ENCODE measurements at regions not wholly inside any gene's neighbourhood (a gene's known extent, or its start where the extent isn't known, plus 50 kb on each side); places are given as distances from the start of the nearest gene placed in this dataset.

GRCh38 chr6:14630016-14630415 lies 512.4 kb downstream of the CD83 start (continued):
- no peak for TF ChIP-seq PREB (CRISPR knock-in tag; IDR thresholded peaks at IDR 0.05; ENCODE audit: borderline replicate concordance)
- no peak for TF ChIP-seq TP53 (CRISPR knock-in tag; IDR thresholded peaks at IDR 0.05)
- TF ChIP-seq, protein P1, sequence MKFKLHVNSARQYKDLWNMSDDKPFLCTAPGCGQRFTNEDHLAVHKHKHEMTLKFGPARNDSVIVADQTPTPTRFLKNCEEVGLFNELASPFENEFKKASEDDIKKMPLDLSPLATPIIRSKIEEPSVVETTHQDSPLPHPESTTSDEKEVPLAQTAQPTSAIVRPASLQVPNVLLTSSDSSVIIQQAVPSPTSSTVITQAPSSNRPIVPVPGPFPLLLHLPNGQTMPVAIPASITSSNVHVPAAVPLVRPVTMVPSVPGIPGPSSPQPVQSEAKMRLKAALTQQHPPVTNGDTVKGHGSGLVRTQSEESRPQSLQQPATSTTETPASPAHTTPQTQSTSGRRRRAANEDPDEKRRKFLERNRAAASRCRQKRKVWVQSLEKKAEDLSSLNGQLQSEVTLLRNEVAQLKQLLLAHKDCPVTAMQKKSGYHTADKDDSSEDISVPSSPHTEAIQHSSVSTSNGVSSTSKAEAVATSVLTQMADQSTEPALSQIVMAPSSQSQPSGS (CRISPR knock-in tag; IDR thresholded peaks at IDR 0.05; ENCODE audit: borderline replicate concordance, low read depth): no peak
- no peak for TF ChIP-seq ZNF532 (CRISPR knock-in tag; IDR thresholded peaks at IDR 0.05; ENCODE audit: borderline replicate concordance)
- no peak for TF ChIP-seq TEAD1 (CRISPR knock-in tag; IDR thresholded peaks at IDR 0.05)
- TF ChIP-seq ATF1 (CRISPR knock-in tag; IDR thresholded peaks at IDR 0.05): no peak
- no peak for TF ChIP-seq FOXJ3 (CRISPR knock-in tag; IDR thresholded peaks at IDR 0.05; ENCODE audit: borderline replicate concordance)
- TF ChIP-seq, protein P2, sequence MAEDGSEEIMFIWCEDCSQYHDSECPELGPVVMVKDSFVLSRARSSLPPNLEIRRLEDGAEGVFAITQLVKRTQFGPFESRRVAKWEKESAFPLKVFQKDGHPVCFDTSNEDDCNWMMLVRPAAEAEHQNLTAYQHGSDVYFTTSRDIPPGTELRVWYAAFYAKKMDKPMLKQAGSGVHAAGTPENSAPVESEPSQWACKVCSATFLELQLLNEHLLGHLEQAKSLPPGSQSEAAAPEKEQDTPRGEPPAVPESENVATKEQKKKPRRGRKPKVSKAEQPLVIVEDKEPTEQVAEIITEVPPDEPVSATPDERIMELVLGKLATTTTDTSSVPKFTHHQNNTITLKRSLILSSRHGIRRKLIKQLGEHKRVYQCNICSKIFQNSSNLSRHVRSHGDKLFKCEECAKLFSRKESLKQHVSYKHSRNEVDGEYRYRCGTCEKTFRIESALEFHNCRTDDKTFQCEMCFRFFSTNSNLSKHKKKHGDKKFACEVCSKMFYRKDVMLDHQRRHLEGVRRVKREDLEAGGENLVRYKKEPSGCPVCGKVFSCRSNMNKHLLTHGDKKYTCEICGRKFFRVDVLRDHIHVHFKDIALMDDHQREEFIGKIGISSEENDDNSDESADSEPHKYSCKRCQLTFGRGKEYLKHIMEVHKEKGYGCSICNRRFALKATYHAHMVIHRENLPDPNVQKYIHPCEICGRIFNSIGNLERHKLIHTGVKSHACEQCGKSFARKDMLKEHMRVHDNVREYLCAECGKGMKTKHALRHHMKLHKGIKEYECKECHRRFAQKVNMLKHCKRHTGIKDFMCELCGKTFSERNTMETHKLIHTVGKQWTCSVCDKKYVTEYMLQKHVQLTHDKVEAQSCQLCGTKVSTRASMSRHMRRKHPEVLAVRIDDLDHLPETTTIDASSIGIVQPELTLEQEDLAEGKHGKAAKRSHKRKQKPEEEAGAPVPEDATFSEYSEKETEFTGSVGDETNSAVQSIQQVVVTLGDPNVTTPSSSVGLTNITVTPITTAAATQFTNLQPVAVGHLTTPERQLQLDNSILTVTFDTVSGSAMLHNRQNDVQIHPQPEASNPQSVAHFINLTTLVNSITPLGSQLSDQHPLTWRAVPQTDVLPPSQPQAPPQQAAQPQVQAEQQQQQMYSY (CRISPR knock-in tag; IDR thresholded peaks at IDR 0.05): no peak
- no peak for TF ChIP-seq ATF3 (CRISPR knock-in tag; conservative IDR thresholded peaks at IDR 0.05)

DNA sequence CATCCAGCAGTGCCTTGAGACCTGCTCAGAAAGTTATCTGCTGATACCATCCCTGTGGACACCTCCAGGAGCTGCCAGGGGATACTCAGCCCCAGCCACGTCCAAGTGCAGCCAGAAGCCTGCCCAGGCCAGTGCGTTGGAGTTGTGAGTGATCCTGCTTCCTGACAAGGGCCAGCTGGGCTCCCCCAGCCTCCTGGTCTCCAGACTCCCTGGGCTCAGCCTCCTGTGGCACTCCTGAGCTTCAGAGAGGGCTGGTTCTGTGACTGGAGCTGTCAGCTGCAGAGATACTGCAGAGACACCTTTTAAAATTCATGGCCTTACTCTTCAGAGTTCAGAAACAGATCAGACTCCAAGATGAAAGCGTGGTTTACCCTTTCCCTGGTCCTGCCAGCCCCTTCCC lies 515.9 kb downstream of the CD83 start:
- peaks cover 55% of the 10 kb centered on the region for H3K4me1 Mint-ChIP-seq
- DNase-seq (ENCODE audit: low spot score) (no peak), ATAC-seq (no peak)
- peak overlapping the region; percentile 82; the same call in 1 of the 2 replicates for H3K27ac Mint-ChIP-seq
- no peak overlapping the region for H3K4me3 Mint-ChIP-seq
- H3K36me3 Mint-ChIP-seq: no peaks in the 10 kb centered on the region
- POLR2A ChIA-PET: no interaction called here
- no peaks in the 10 kb centered on the region for H3K9me3 Mint-ChIP-seq
- CTCF ChIA-PET: interaction anchor here (0.7 to 1.3 kb wide), 2 partner anchors 192 to 504 kb away, joined by 3 to 4 read pairs; no protein-coding TSS in a partner anchor
- no peaks in the 10 kb centered on the region for H3K27me3 Mint-ChIP-seq (ENCODE audit: low read depth)
- TF ChIP-seq, protein P3, sequence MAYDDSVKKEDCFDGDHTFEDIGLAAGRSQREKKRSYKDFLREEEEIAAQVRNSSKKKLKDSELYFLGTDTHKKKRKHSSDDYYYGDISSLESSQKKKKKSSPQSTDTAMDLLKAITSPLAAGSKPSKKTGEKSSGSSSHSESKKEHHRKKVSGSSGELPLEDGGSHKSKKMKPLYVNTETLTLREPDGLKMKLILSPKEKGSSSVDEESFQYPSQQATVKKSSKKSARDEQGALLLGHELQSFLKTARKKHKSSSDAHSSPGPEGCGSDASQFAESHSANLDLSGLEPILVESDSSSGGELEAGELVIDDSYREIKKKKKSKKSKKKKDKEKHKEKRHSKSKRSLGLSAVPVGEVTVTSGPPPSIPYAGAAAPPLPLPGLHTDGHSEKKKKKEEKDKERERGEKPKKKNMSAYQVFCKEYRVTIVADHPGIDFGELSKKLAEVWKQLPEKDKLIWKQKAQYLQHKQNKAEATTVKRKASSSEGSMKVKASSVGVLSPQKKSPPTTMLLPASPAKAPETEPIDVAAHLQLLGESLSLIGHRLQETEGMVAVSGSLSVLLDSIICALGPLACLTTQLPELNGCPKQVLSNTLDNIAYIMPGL (CRISPR knock-in tag; IDR thresholded peaks at IDR 0.05): no peak
- TF ChIP-seq ATF6 (CRISPR knock-in tag; IDR thresholded peaks at IDR 0.05) (no peak), E2F1 (CRISPR knock-in tag; IDR thresholded peaks at IDR 0.05) (no peak), RORB (CRISPR knock-in tag; IDR thresholded peaks at IDR 0.05) (no peak), ESRRA (CRISPR knock-in tag; IDR thresholded peaks at IDR 0.05; ENCODE audit: borderline replicate concordance) (no peak), SMAD4 (CRISPR knock-in tag; IDR thresholded peaks at IDR 0.05) (no peak)
